Nephron (organoid): ENCODE measurements at regions not wholly inside any gene's neighbourhood (a gene's known extent, or its start where the extent isn't known, plus 50 kb on each side); places are given as distances from the start of the nearest gene placed in this dataset.

Experiments
- H3K27ac Mint-ChIP-seq, 3 experiments: 2 replicates each; pipeline ENCODE4 v1.8.0; 2020; ENCODE audit warnings: mixed read lengths in 3 of 3, mild to moderate bottlenecking in 2 of 3, moderate library complexity in 1 of 3
- H3K27me3 Mint-ChIP-seq: 2 replicates; pipeline ENCODE4 v1.8.0; 2021; ENCODE audit warnings: low read depth, mild to moderate bottlenecking, moderate library complexity, mixed read lengths
- H3K36me3 Mint-ChIP-seq: 2 replicates; pipeline ENCODE4 v1.8.0; 2020; ENCODE audit warnings: low read depth, mixed read lengths
- H3K4me1 Mint-ChIP-seq: 2 replicates; pipeline ENCODE4 v1.8.0; 2020; ENCODE audit warnings: mixed read lengths
- H3K4me3 Mint-ChIP-seq, 3 experiments: 2 replicates each; pipeline ENCODE4 v1.8.0; 2020; ENCODE audit warnings: mild to moderate bottlenecking in 3 of 3, mixed read lengths in 3 of 3, moderate library complexity in 2 of 3
- H3K9me3 Mint-ChIP-seq: 2 replicates; pipeline ENCODE4 v1.8.0; 2020; ENCODE audit warnings: mixed read lengths
- CTCF ChIP-seq, 3 experiments: fragments of 200-600 bp; sonication (generic); IDR thresholded peaks; one replicate each; pipeline ENCODE4 v1.5.0; 2021; ENCODE audit warnings: antibody characterized with exemption in 3 of 3; ENCODE audit not compliant: unreplicated experiment in 3 of 3

GRCh38 chr2:5316001-5316490, 376.1 kb upstream of the SOX11 start:
- H3K27ac Mint-ChIP-seq = no peak overlapping the region
- H3K9me3 Mint-ChIP-seq = no peaks in the 10 kb centered on the region
- H3K4me3 Mint-ChIP-seq = no peak overlapping the region
- TF ChIP-seq CTCF (IDR thresholded peaks at IDR 0.05; ENCODE audit: unreplicated experiment in 3 of 3) = no peak
- peaks cover 11% of the 10 kb centered on the region for H3K4me1 Mint-ChIP-seq
- peaks cover 4% of the 10 kb centered on the region for H3K27me3 Mint-ChIP-seq
- H3K36me3 Mint-ChIP-seq = no peaks in the 10 kb centered on the region

GRCh38 chr2:5319493-5319892, 372.7 kb upstream of the SOX11 start:
- Mint-ChIP-seq H3K4me3 (no peak overlapping the region), H3K4me1 (peaks cover 11% of the 10 kb centered on the region), H3K27me3 (peaks cover 4% of the 10 kb centered on the region), H3K27ac (no peak overlapping the region), H3K9me3 (no peaks in the 10 kb centered on the region), H3K36me3 (no peaks in the 10 kb centered on the region)
- TF ChIP-seq CTCF (IDR thresholded peaks at IDR 0.05; ENCODE audit: unreplicated experiment in 3 of 3) = no peak

- H3K9me3 Mint-ChIP-seq = no peaks in the 10 kb centered on the region
- no peaks in the 10 kb centered on the region for H3K36me3 Mint-ChIP-seq
- TF ChIP-seq CTCF (IDR thresholded peaks at IDR 0.05; ENCODE audit: unreplicated experiment in 3 of 3) = no peak
- peaks cover 4% of the 10 kb centered on the region for H3K27me3 Mint-ChIP-seq
- H3K4me3 Mint-ChIP-seq = no peak overlapping the region
- H3K27ac Mint-ChIP-seq = no peak overlapping the region
- H3K4me1 Mint-ChIP-seq = peaks cover 6% of the 10 kb centered on the region
Measured at GRCh38 chr2:5322396-5322795, 369.8 kb upstream of the SOX11 start.

GRCh38 chr2:5325523-5325922, 366.7 kb upstream of the SOX11 start:
- no peak for TF ChIP-seq CTCF (IDR thresholded peaks at IDR 0.05; ENCODE audit: unreplicated experiment in 3 of 3)
- H3K4me3 Mint-ChIP-seq = no peak overlapping the region
- no peaks in the 10 kb centered on the region for H3K36me3 Mint-ChIP-seq
- no peaks in the 10 kb centered on the region for H3K9me3 Mint-ChIP-seq
- H3K4me1 Mint-ChIP-seq = no peaks in the 10 kb centered on the region
- no peak overlapping the region for H3K27ac Mint-ChIP-seq
- no peaks in the 10 kb centered on the region for H3K27me3 Mint-ChIP-seq

GRCh38 chr2:5328826-5329225, 363.4 kb upstream of the SOX11 start:
- Mint-ChIP-seq H3K27me3 (peaks cover 6% of the 10 kb centered on the region), H3K36me3 (no peaks in the 10 kb centered on the region), H3K27ac (no peak overlapping the region), H3K4me1 (no peaks in the 10 kb centered on the region), H3K4me3 (no peak overlapping the region), H3K9me3 (no peaks in the 10 kb centered on the region)
- TF ChIP-seq CTCF (IDR thresholded peaks at IDR 0.05; ENCODE audit: unreplicated experiment in 3 of 3) = no peak

GRCh38 chr2:5329763-5330162, 362.4 kb upstream of the SOX11 start:
- H3K4me1 Mint-ChIP-seq = no peaks in the 10 kb centered on the region
- H3K36me3 Mint-ChIP-seq = no peaks in the 10 kb centered on the region
- H3K27me3 Mint-ChIP-seq = peaks cover 6% of the 10 kb centered on the region
- no peak overlapping the region for H3K27ac Mint-ChIP-seq
- H3K9me3 Mint-ChIP-seq = no peaks in the 10 kb centered on the region
- no peak for TF ChIP-seq CTCF (IDR thresholded peaks at IDR 0.05; ENCODE audit: unreplicated experiment in 3 of 3)
- no peak overlapping the region for H3K4me3 Mint-ChIP-seq
